GM18508 (cell line): ENCODE measurements at regions not wholly inside any gene's neighbourhood (a gene's known extent, or its start where the extent isn't known, plus 50 kb on each side); places are given as distances from the start of the nearest gene placed in this dataset.

Experiments
- ATAC-seq: cut with Tn5 transposase; IDR thresholded peaks from one replicate; pipeline ENCODE4 v1.9.1; 2021; ENCODE audit warnings: moderate number of reproducible peaks; ENCODE audit not compliant: insufficient read depth, unreplicated experiment

- no peak for ATAC-seq
Observed at GRCh38 chr16:14337303-14338191, 266.4 kb downstream of the MRTFB start.

GRCh38 chr16:14335297-14335696 lies 264.2 kb downstream of the MRTFB start:
- no peak for ATAC-seq

GRCh38 chr16:14334366-14335080 lies 263.4 kb downstream of the MRTFB start:
- no peak for ATAC-seq

GRCh38 chr16:14333361-14333760 lies 262.2 kb downstream of the MRTFB start:
- no peak for ATAC-seq

- ATAC-seq, result no peak
Observed at GRCh38 chr16:14331020-14331419, 259.9 kb downstream of the MRTFB start.

- ATAC-seq, result no peak
Observed at GRCh38 chr16:14329727-14330350, 258.7 kb downstream of the MRTFB start.

GRCh38 chr16:14325502-14326401 lies 254.6 kb downstream of the MRTFB start:
- ATAC-seq, result no peak

- ATAC-seq, result no peak
Observed at GRCh38 chr16:14324581-14324980, 253.5 kb downstream of the MRTFB start.

GRCh38 chr16:14322186-14322585 lies 251.1 kb downstream of the MRTFB start:
- ATAC-seq, result no peak

- no peak for ATAC-seq
Observed at GRCh38 chr16:14321542-14321941, 250.4 kb downstream of the MRTFB start.

GRCh38 chr16:14320406-14320805 lies 249.3 kb downstream of the MRTFB start:
- no peak for ATAC-seq
